Nephron (organoid): ENCODE measurements at regions not wholly inside any gene's neighbourhood (a gene's known extent, or its start where the extent isn't known, plus 50 kb on each side); places are given as distances from the start of the nearest gene placed in this dataset.
A peak's percentile ranks its signal among the peaks of the same experiment; 100 is the strongest.

Experiments used
- H3K27ac Mint-ChIP-seq, 3 experiments: 2 replicates each; pipeline ENCODE4 v1.8.0; 2020; ENCODE audit warnings: mixed read lengths in 3 of 3, mild to moderate bottlenecking in 2 of 3, moderate library complexity in 1 of 3
- H3K27me3 Mint-ChIP-seq: 2 replicates; pipeline ENCODE4 v1.8.0; 2021; ENCODE audit warnings: low read depth, mild to moderate bottlenecking, moderate library complexity, mixed read lengths
- H3K36me3 Mint-ChIP-seq: 2 replicates; pipeline ENCODE4 v1.8.0; 2020; ENCODE audit warnings: low read depth, mixed read lengths
- H3K4me1 Mint-ChIP-seq: 2 replicates; pipeline ENCODE4 v1.8.0; 2020; ENCODE audit warnings: mixed read lengths
- H3K4me3 Mint-ChIP-seq, 3 experiments: 2 replicates each; pipeline ENCODE4 v1.8.0; 2020; ENCODE audit warnings: mild to moderate bottlenecking in 3 of 3, mixed read lengths in 3 of 3, moderate library complexity in 2 of 3
- H3K9me3 Mint-ChIP-seq: 2 replicates; pipeline ENCODE4 v1.8.0; 2020; ENCODE audit warnings: mixed read lengths
- TF ChIP-seq, protein P1 (sequence below), 3 experiments: fragments of 200-600 bp; sonication (generic); IDR thresholded peaks; one replicate each; pipeline ENCODE4 v1.5.0; 2021; ENCODE audit warnings: antibody characterized with exemption in 3 of 3; ENCODE audit not compliant: unreplicated experiment in 3 of 3

GRCh38 chr7:118845791-118846190 lies 621.3 kb downstream of the ANKRD7 start:
- Mint-ChIP-seq H3K27ac (no peak overlapping the region), H3K4me3 (no peak overlapping the region), H3K9me3 (no peaks in the 10 kb centered on the region), H3K27me3 (no peaks in the 10 kb centered on the region), H3K4me1 (no peaks in the 10 kb centered on the region), H3K36me3 (no peaks in the 10 kb centered on the region)
- TF ChIP-seq, protein P1, sequence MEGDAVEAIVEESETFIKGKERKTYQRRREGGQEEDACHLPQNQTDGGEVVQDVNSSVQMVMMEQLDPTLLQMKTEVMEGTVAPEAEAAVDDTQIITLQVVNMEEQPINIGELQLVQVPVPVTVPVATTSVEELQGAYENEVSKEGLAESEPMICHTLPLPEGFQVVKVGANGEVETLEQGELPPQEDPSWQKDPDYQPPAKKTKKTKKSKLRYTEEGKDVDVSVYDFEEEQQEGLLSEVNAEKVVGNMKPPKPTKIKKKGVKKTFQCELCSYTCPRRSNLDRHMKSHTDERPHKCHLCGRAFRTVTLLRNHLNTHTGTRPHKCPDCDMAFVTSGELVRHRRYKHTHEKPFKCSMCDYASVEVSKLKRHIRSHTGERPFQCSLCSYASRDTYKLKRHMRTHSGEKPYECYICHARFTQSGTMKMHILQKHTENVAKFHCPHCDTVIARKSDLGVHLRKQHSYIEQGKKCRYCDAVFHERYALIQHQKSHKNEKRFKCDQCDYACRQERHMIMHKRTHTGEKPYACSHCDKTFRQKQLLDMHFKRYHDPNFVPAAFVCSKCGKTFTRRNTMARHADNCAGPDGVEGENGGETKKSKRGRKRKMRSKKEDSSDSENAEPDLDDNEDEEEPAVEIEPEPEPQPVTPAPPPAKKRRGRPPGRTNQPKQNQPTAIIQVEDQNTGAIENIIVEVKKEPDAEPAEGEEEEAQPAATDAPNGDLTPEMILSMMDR (IDR thresholded peaks at IDR 0.05; ENCODE audit: unreplicated experiment in 3 of 3), result no peak

GRCh38 chr7:118846977-118847376 lies 622.5 kb downstream of the ANKRD7 start:
- no peak overlapping the region for H3K4me3 Mint-ChIP-seq
- H3K36me3 Mint-ChIP-seq, result no peaks in the 10 kb centered on the region
- H3K9me3 Mint-ChIP-seq, result no peaks in the 10 kb centered on the region
- no peaks in the 10 kb centered on the region for H3K4me1 Mint-ChIP-seq
- TF ChIP-seq, protein P1 (IDR thresholded peaks at IDR 0.05; ENCODE audit: unreplicated experiment in 3 of 3), result no peak
- no peaks in the 10 kb centered on the region for H3K27me3 Mint-ChIP-seq
- H3K27ac Mint-ChIP-seq, result no peak overlapping the region

GRCh38 chr7:118855290-118855689 lies 630.8 kb downstream of the ANKRD7 start:
- H3K4me1 Mint-ChIP-seq, result peaks cover 12% of the 10 kb centered on the region
- peaks cover 2% of the 10 kb centered on the region for H3K9me3 Mint-ChIP-seq
- H3K4me3 Mint-ChIP-seq, result no peak overlapping the region
- H3K27me3 Mint-ChIP-seq, result no peaks in the 10 kb centered on the region
- no peaks in the 10 kb centered on the region for H3K36me3 Mint-ChIP-seq
- H3K27ac Mint-ChIP-seq, result peak overlapping the region; percentile 30 to 70 (median 40)
- TF ChIP-seq, protein P1 (IDR thresholded peaks at IDR 0.05; ENCODE audit: unreplicated experiment in 3 of 3), result no peak

DNA sequence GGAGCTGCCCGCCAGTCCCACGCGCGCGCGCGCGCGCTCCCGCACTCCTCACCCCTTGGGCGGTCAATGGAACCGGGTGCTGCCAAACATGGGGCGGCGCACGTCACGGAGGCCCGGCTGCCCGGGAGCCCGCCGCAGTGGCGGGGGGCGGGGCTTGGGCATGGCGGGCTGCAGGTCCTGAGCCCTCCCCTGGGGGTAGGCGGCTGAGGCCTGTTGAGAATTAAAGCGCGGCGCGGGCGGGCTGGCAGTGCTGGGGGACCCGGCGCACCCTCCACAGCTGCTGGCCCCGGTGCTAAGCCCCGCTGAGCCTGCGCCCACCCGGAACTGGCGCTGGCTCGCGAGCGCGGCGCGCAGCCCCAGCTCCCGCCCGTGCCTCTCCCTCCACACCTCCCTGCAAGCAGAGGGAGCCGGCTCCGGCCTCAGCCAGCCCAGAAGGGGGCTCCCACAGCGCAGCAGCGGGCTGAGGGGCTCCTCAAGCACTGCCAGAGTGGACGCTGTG lies 634.2 kb downstream of the ANKRD7 start:
- TF ChIP-seq, protein P1 (IDR thresholded peaks at IDR 0.05; ENCODE audit: unreplicated experiment in 3 of 3), result no peak
- no peaks in the 10 kb centered on the region for H3K27me3 Mint-ChIP-seq
- peaks cover 14% of the 10 kb centered on the region for H3K4me1 Mint-ChIP-seq
- peaks cover 2% of the 10 kb centered on the region for H3K9me3 Mint-ChIP-seq
- no peaks in the 10 kb centered on the region for H3K36me3 Mint-ChIP-seq
- no peak overlapping the region for H3K4me3 Mint-ChIP-seq
- no peak overlapping the region for H3K27ac Mint-ChIP-seq

GRCh38 chr7:118861581-118861980 lies 637.1 kb downstream of the ANKRD7 start:
- peaks cover 2% of the 10 kb centered on the region for H3K9me3 Mint-ChIP-seq
- no peaks in the 10 kb centered on the region for H3K27me3 Mint-ChIP-seq
- H3K36me3 Mint-ChIP-seq, result no peaks in the 10 kb centered on the region
- no peak overlapping the region for H3K4me3 Mint-ChIP-seq
- peak overlapping the region in 2 of 3 experiments; percentile 7 to 54 for H3K27ac Mint-ChIP-seq
- TF ChIP-seq, protein P1 (IDR thresholded peaks at IDR 0.05; ENCODE audit: unreplicated experiment in 3 of 3), result no peak
- peaks cover 11% of the 10 kb centered on the region for H3K4me1 Mint-ChIP-seq

- Mint-ChIP-seq H3K4me3 (no peak overlapping the region), H3K36me3 (no peaks in the 10 kb centered on the region)
These were observed 638.2 kb downstream of the ANKRD7 start for GRCh38 chr7:118862740-118863139.

More at GRCh38 chr7:118862740-118863139, 638.2 kb downstream of the ANKRD7 start:
- Mint-ChIP-seq H3K27me3 (no peaks in the 10 kb centered on the region), H3K27ac (no peak overlapping the region), H3K9me3 (no peaks in the 10 kb centered on the region), H3K4me1 (peaks cover 6% of the 10 kb centered on the region)
- TF ChIP-seq, protein P1 (IDR thresholded peaks at IDR 0.05; ENCODE audit: unreplicated experiment in 3 of 3), result no peak
